Endothelial cell (in vitro differentiated cells): ENCODE measurements at regions not wholly inside any gene's neighbourhood (a gene's known extent, or its start where the extent isn't known, plus 50 kb on each side); places are given as distances from the start of the nearest gene placed in this dataset.

Experiments used
- DNase-seq: peaks from one replicate; pipeline ENCODE4 v3.0.0; 2021; ENCODE audit warnings: low spot score
- H3K27ac Mint-ChIP-seq: one replicate; pipeline ENCODE4 v1.8.0; 2021; ENCODE audit warnings: mixed read lengths, inconsistent platforms; ENCODE audit not compliant: unreplicated experiment
- H3K27me3 Mint-ChIP-seq: one replicate; pipeline ENCODE4 v1.8.0; 2021; ENCODE audit warnings: mild to moderate bottlenecking, moderate library complexity, mixed read lengths, inconsistent platforms; ENCODE audit not compliant: unreplicated experiment
- H3K36me3 Mint-ChIP-seq: one replicate; pipeline ENCODE4 v1.8.0; 2021; ENCODE audit warnings: mild to moderate bottlenecking, low read depth, mixed read lengths, inconsistent platforms; ENCODE audit not compliant: unreplicated experiment
- H3K4me1 Mint-ChIP-seq: one replicate; pipeline ENCODE4 v1.8.0; 2021; ENCODE audit warnings: mild to moderate bottlenecking, mixed read lengths, inconsistent platforms; ENCODE audit not compliant: unreplicated experiment
- H3K4me3 Mint-ChIP-seq: one replicate; pipeline ENCODE4 v1.8.0; 2021; ENCODE audit warnings: mild to moderate bottlenecking, mixed read lengths, inconsistent platforms; ENCODE audit not compliant: unreplicated experiment
- H3K9me3 Mint-ChIP-seq: one replicate; pipeline ENCODE4 v1.8.0; 2021; ENCODE audit warnings: mixed read lengths, inconsistent platforms; ENCODE audit not compliant: unreplicated experiment
- CTCF ChIP-seq: fragments of 200-600 bp; sonication (generic); IDR thresholded peaks from one replicate; pipeline ENCODE4 v1.5.0; 2021; ENCODE audit warnings: antibody characterized with exemption; ENCODE audit not compliant: unreplicated experiment

GRCh38 chr2:15842758-15843666, 97.3 kb upstream of the MYCN start:
- Mint-ChIP-seq H3K4me1 (no peaks in the 10 kb centered on the region), H3K36me3 (no peaks in the 10 kb centered on the region)

GRCh38 chr2:15844211-15844801, 96.0 kb upstream of the MYCN start:
- H3K36me3 Mint-ChIP-seq, result no peaks in the 10 kb centered on the region
- DNase-seq, result no peak
- no peak overlapping the region for H3K4me3 Mint-ChIP-seq
- H3K27me3 Mint-ChIP-seq, result peaks cover 7% of the 10 kb centered on the region
- no peak for TF ChIP-seq CTCF
- no peaks in the 10 kb centered on the region for H3K4me1 Mint-ChIP-seq
- H3K27ac Mint-ChIP-seq, result no peak overlapping the region
- H3K9me3 Mint-ChIP-seq, result no peaks in the 10 kb centered on the region

More at GRCh38 chr2:15842758-15843666, 97.3 kb upstream of the MYCN start:
- H3K4me3 Mint-ChIP-seq, result no peak overlapping the region
- no peak overlapping the region for H3K27ac Mint-ChIP-seq
- no peaks in the 10 kb centered on the region for H3K9me3 Mint-ChIP-seq
- peaks cover 7% of the 10 kb centered on the region for H3K27me3 Mint-ChIP-seq
- no peak for DNase-seq
- no peak for TF ChIP-seq CTCF

- H3K4me3 Mint-ChIP-seq, result no peak overlapping the region
- H3K27me3 Mint-ChIP-seq, result peaks cover 7% of the 10 kb centered on the region
- no peaks in the 10 kb centered on the region for H3K4me1 Mint-ChIP-seq
- H3K9me3 Mint-ChIP-seq, result no peaks in the 10 kb centered on the region
- no peak overlapping the region for H3K27ac Mint-ChIP-seq
- no peak for DNase-seq
- no peaks in the 10 kb centered on the region for H3K36me3 Mint-ChIP-seq
- TF ChIP-seq CTCF, result no peak
These were observed 95.1 kb upstream of the MYCN start for GRCh38 chr2:15845294-15845693.

- Mint-ChIP-seq H3K27ac (no peak overlapping the region), H3K4me3 (no peak overlapping the region), H3K36me3 (no peaks in the 10 kb centered on the region), H3K9me3 (no peaks in the 10 kb centered on the region), H3K4me1 (no peaks in the 10 kb centered on the region), H3K27me3 (peaks cover 7% of the 10 kb centered on the region)
- no peak for DNase-seq
- TF ChIP-seq CTCF, result no peak
These were observed 94.5 kb upstream of the MYCN start for GRCh38 chr2:15845737-15846405.
